CD4-positive, CD25-positive, alpha-beta regulatory T cell (primary cell): ENCODE measurements at regions not wholly inside any gene's neighbourhood (a gene's known extent, or its start where the extent isn't known, plus 50 kb on each side); places are given as distances from the start of the nearest gene placed in this dataset.

Source experiments
- ATAC-seq, 2 donors: fragments of 150-1000 bp; cut with Tn5 transposase; one replicate each; pipeline ENCODE4 v1.10.0; 2021; ENCODE audit warnings: low read depth in 2 of 2, moderate number of reproducible peaks in 2 of 2, moderate library complexity in 1 of 2
- DNase-seq, 3 donors: peaks; one replicate each; pipeline versions ENCODE4 v3.0.0 to v3.0.0-alpha.2; 2012 to 2022; ENCODE audit warnings: mixed read lengths in 1 of 3
- H3K27ac ChIP-seq: one replicate; pipeline ENCODE4 v1.7.0; 2013; ENCODE audit warnings: mild to moderate bottlenecking, low read length; ENCODE audit not compliant: insufficient read depth, poor library complexity, severe bottlenecking
- H3K27me3 ChIP-seq: one replicate; pipeline ENCODE4 v1.7.0; 2013; ENCODE audit warnings: low read length; ENCODE audit not compliant: control insufficient read depth, insufficient read depth
- H3K36me3 ChIP-seq: one replicate; pipeline ENCODE4 v1.7.0; 2013; ENCODE audit warnings: mild to moderate bottlenecking, low read length, moderate library complexity; ENCODE audit not compliant: control insufficient read depth, insufficient read depth
- H3K4me1 ChIP-seq: 2 replicates; pipeline ENCODE4 v1.7.0; 2013; ENCODE audit warnings: mild to moderate bottlenecking, low read length; ENCODE audit not compliant: insufficient read depth, control insufficient read depth, poor library complexity, severe bottlenecking
- H3K4me3 ChIP-seq: one replicate; pipeline ENCODE4 v1.7.0; 2013; ENCODE audit warnings: low read depth, mild to moderate bottlenecking, low read length, moderate library complexity
- H3K9me3 ChIP-seq, 2 experiments: 1 replicate in 1 of 2; 2 replicates in 1 of 2; pipeline ENCODE4 v1.7.0; 2013; ENCODE audit warnings: low read length in 2 of 2, mild to moderate bottlenecking in 1 of 2, moderate library complexity in 1 of 2; ENCODE audit not compliant: control insufficient read depth in 2 of 2
- H3K27ac Mint-ChIP-seq, 3 donors: one replicate each; pipeline ENCODE4 v1.8.0; 2020 to 2022; ENCODE audit warnings: mild to moderate bottlenecking in 3 of 3, mixed read lengths in 3 of 3, moderate library complexity in 2 of 3
- H3K27me3 Mint-ChIP-seq: one replicate; pipeline ENCODE4 v1.8.0; 2022; ENCODE audit warnings: mild to moderate bottlenecking, mixed read lengths
- H3K36me3 Mint-ChIP-seq: one replicate; pipeline ENCODE4 v1.8.0; 2020; ENCODE audit warnings: mixed read lengths
- H3K4me1 Mint-ChIP-seq, 4 donors: one replicate each; pipeline ENCODE4 v1.8.0; 2020 to 2022; ENCODE audit warnings: mixed read lengths in 4 of 4, mild to moderate bottlenecking in 1 of 4
- H3K4me3 Mint-ChIP-seq, 4 donors: one replicate each; pipeline ENCODE4 v1.8.0; 2020 to 2022; ENCODE audit warnings: mild to moderate bottlenecking in 4 of 4, mixed read lengths in 4 of 4, moderate library complexity in 3 of 4
- H3K9me3 Mint-ChIP-seq, 7 donors: one replicate each; pipeline ENCODE4 v1.8.0; 2020 to 2022; ENCODE audit warnings: mixed read lengths in 7 of 7, mild to moderate bottlenecking in 3 of 7, moderate library complexity in 2 of 7

- Mint-ChIP-seq H3K36me3 (no peaks in the 10 kb centered on the region), H3K4me1 (no peaks in the 10 kb centered on the region), H3K27ac (no peak overlapping the region), H3K4me3 (no peak overlapping the region), H3K9me3 (peaks cover 0 to 19% (median 7%) of the 10 kb centered on the region in 7 donors), H3K27me3 (no peaks in the 10 kb centered on the region)
- no peak overlapping the region for H3K4me3 ChIP-seq
- no peaks in the 10 kb centered on the region for H3K27me3 ChIP-seq
- peaks cover 0 to under 1% of the 10 kb centered on the region in 2 experiments for H3K9me3 ChIP-seq
- no peak overlapping the region for H3K27ac ChIP-seq
- ATAC-seq (no peak), DNase-seq (no peak)
- H3K36me3 ChIP-seq, result no peaks in the 10 kb centered on the region
- H3K4me1 ChIP-seq, result no peaks in the 10 kb centered on the region
Observed at GRCh38 chr2:139742216-139743172, 962.3 kb upstream of the NXPH2 start.

- no peak overlapping the region for H3K27ac Mint-ChIP-seq
- no peak for ATAC-seq
- Histone ChIP-seq H3K9me3 (peaks cover 0 to 3% of the 10 kb centered on the region in 2 experiments), H3K36me3 (no peaks in the 10 kb centered on the region), H3K4me1 (no peaks in the 10 kb centered on the region), H3K4me3 (no peak overlapping the region), H3K27me3 (no peaks in the 10 kb centered on the region), H3K27ac (no peak overlapping the region)
- DNase-seq, result no peak
- no peak overlapping the region for H3K4me3 Mint-ChIP-seq
- H3K4me1 Mint-ChIP-seq, result no peaks in the 10 kb centered on the region
- peaks cover 0 to 6% (median 2%) of the 10 kb centered on the region in 7 donors for H3K9me3 Mint-ChIP-seq
- H3K36me3 Mint-ChIP-seq, result no peaks in the 10 kb centered on the region
- no peaks in the 10 kb centered on the region for H3K27me3 Mint-ChIP-seq
Observed at GRCh38 chr2:139737659-139738058, 957.5 kb upstream of the NXPH2 start.

- Mint-ChIP-seq H3K36me3 (no peaks in the 10 kb centered on the region), H3K27me3 (no peaks in the 10 kb centered on the region), H3K27ac (no peak overlapping the region), H3K9me3 (peaks cover 0 to 11% (median 1%) of the 10 kb centered on the region in 7 donors), H3K4me1 (no peaks in the 10 kb centered on the region), H3K4me3 (no peak overlapping the region)
- Histone ChIP-seq H3K4me1 (no peaks in the 10 kb centered on the region), H3K9me3 (peaks cover 0 to 3% of the 10 kb centered on the region in 2 experiments), H3K4me3 (no peak overlapping the region), H3K27ac (no peak overlapping the region), H3K27me3 (no peaks in the 10 kb centered on the region), H3K36me3 (no peaks in the 10 kb centered on the region)
- ATAC-seq (no peak), DNase-seq (no peak)
Observed at GRCh38 chr2:139730197-139730596, 950.0 kb upstream of the NXPH2 start.

- Mint-ChIP-seq H3K9me3 (peaks cover 2 to 29% (median 7%) of the 10 kb centered on the region in 7 donors), H3K4me1 (no peaks in the 10 kb centered on the region), H3K27me3 (no peaks in the 10 kb centered on the region), H3K4me3 (no peak overlapping the region), H3K36me3 (no peaks in the 10 kb centered on the region), H3K27ac (no peak overlapping the region)
- Histone ChIP-seq H3K4me1 (no peaks in the 10 kb centered on the region), H3K9me3 (peaks cover 2 to 19% of the 10 kb centered on the region in 2 experiments), H3K27me3 (no peaks in the 10 kb centered on the region), H3K36me3 (no peaks in the 10 kb centered on the region), H3K4me3 (no peak overlapping the region), H3K27ac (no peak overlapping the region)
- DNase-seq (no peak), ATAC-seq (no peak)
Observed at GRCh38 chr2:139721411-139721995, 941.3 kb upstream of the NXPH2 start.

- H3K9me3 Mint-ChIP-seq, result peaks cover 2 to 32% (median 7%) of the 10 kb centered on the region in 7 donors
- H3K9me3 ChIP-seq, result peaks cover 2 to 19% of the 10 kb centered on the region in 2 experiments
- H3K36me3 ChIP-seq, result no peaks in the 10 kb centered on the region
Observed at GRCh38 chr2:139720056-139720455, 939.9 kb upstream of the NXPH2 start.

GRCh38 chr2:139704606-139705005, 924.4 kb upstream of the NXPH2 start:
- H3K27me3 Mint-ChIP-seq, result no peaks in the 10 kb centered on the region
- Histone ChIP-seq H3K27me3 (no peaks in the 10 kb centered on the region), H3K4me1 (no peaks in the 10 kb centered on the region), H3K27ac (no peak overlapping the region), H3K36me3 (no peaks in the 10 kb centered on the region), H3K4me3 (no peak overlapping the region), H3K9me3 (no peaks in the 10 kb centered on the region)
- H3K4me1 Mint-ChIP-seq, result no peaks in the 10 kb centered on the region
- H3K4me3 Mint-ChIP-seq, result no peak overlapping the region
- ATAC-seq (no peak), DNase-seq (no peak)
- H3K27ac Mint-ChIP-seq, result no peak overlapping the region
- peaks cover 3 to 25% (median 5%) of the 10 kb centered on the region in 7 donors for H3K9me3 Mint-ChIP-seq
- H3K36me3 Mint-ChIP-seq, result no peaks in the 10 kb centered on the region

More at GRCh38 chr2:139720056-139720455, 939.9 kb upstream of the NXPH2 start:
- Mint-ChIP-seq H3K27me3 (no peaks in the 10 kb centered on the region), H3K4me3 (no peak overlapping the region), H3K27ac (no peak overlapping the region), H3K4me1 (no peaks in the 10 kb centered on the region), H3K36me3 (no peaks in the 10 kb centered on the region)
- ATAC-seq (no peak), DNase-seq (no peak)
- H3K4me1 ChIP-seq, result no peaks in the 10 kb centered on the region
- no peaks in the 10 kb centered on the region for H3K27me3 ChIP-seq
- no peak overlapping the region for H3K27ac ChIP-seq
- H3K4me3 ChIP-seq, result no peak overlapping the region

GRCh38 chr2:139694327-139694726, 914.1 kb upstream of the NXPH2 start:
- no peak for DNase-seq
- H3K27me3 ChIP-seq, result no peaks in the 10 kb centered on the region
- H3K4me1 ChIP-seq, result no peaks in the 10 kb centered on the region
- no peak overlapping the region for H3K27ac Mint-ChIP-seq
- no peaks in the 10 kb centered on the region for H3K27me3 Mint-ChIP-seq
- H3K36me3 Mint-ChIP-seq, result no peaks in the 10 kb centered on the region
- H3K9me3 ChIP-seq, result peaks cover 5% of the 10 kb centered on the region in 2 experiments
- H3K9me3 Mint-ChIP-seq, result peaks cover 0 to 14% (median 4%) of the 10 kb centered on the region in 7 donors
- no peak overlapping the region for H3K4me3 Mint-ChIP-seq
- no peaks in the 10 kb centered on the region for H3K4me1 Mint-ChIP-seq
- H3K36me3 ChIP-seq, result no peaks in the 10 kb centered on the region
- no peak overlapping the region for H3K27ac ChIP-seq
- no peak overlapping the region for H3K4me3 ChIP-seq
- no peak for ATAC-seq
